ENCODE measurements at regions not wholly inside any gene's neighbourhood (a gene's known extent, or its start where the extent isn't known, plus 50 kb on each side); places are given as distances from the start of the nearest gene placed in this dataset.
A peak's percentile ranks its signal among the peaks of the same experiment; 100 is the strongest.

DNA sequence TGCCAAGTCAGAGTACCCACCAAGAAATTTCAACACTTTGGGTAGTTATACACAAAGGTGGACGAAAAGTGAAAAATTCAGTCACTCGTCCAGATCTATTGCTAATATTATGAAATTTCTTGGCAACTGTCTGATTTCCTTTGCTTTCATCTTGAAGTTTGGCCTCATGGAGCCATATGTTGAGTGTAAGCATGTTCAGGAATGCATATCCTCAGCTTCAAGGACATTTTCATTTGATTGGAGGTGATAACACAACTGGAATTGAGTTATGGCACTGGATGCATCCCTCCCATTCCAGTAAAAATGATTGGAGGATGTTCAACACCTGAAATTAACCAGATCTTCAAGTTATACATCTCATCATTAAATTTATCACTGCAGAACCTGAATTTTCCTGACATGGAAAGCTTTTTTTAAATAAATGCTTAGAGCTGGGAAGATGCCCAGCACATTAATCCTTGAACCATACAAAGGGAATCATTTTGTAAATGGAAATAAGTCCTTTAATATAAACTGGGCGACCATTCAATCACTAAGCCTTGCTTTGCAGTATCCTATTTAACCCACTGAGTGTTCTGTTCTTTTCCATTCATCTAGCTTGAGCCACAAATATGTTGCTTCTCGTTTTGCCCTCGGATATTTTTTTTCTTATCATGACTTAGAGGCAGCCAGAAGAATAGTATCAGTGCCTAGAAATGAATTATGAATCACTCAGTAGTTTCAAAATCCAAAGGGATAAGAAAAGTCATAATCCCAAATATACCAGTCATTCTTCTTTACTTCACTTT is 273.7 kb upstream of the PIK3R1 start:
- ATAC-seq, result peak; percentile 62
- TF ChIP-seq ISL1 (CRISPR knock-in tag; IDR thresholded peaks at IDR 0.05) (peak; percentile 30), BACH2 (CRISPR knock-in tag; IDR thresholded peaks at IDR 0.05; ENCODE audit: borderline replicate concordance) (no peak), OSR1 (CRISPR knock-in tag; IDR thresholded peaks at IDR 0.05) (no peak), ZNF70 (CRISPR knock-in tag; IDR thresholded peaks at IDR 0.05) (no peak), ZNF8 (CRISPR knock-in tag; IDR thresholded peaks at IDR 0.05) (no peak)

DNA sequence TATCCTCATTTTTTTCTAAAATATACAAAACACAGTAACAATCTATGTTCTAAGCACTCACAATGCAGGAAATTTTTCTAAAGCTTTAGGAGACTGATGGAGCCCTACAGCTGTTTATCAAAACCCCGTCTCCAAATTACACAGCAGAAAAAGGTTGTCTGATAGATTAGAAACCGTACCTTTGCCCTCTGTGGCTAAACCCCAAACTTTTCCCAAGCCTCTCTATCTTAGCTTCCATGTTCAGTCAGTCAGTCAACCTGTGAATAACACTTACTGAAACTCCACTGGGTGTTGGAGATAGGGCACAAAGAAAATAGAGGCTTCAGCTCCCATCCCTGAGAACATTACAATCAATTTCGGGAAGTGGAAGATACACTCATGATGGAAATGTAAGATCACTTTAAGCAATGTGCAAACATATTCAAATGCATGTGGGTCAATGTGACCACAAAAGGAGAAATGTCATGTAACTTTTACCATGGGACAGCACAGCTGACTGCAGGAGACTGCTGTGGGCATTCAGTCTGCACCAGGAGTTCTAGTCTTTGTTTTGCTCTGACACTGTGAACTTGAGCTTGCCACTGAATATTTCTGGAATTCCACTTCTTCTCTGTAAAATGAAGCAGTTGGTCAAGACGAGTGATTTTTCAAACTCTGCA is 279.5 kb upstream of the PIK3R1 start:
- TF ChIP-seq, protein P1, sequence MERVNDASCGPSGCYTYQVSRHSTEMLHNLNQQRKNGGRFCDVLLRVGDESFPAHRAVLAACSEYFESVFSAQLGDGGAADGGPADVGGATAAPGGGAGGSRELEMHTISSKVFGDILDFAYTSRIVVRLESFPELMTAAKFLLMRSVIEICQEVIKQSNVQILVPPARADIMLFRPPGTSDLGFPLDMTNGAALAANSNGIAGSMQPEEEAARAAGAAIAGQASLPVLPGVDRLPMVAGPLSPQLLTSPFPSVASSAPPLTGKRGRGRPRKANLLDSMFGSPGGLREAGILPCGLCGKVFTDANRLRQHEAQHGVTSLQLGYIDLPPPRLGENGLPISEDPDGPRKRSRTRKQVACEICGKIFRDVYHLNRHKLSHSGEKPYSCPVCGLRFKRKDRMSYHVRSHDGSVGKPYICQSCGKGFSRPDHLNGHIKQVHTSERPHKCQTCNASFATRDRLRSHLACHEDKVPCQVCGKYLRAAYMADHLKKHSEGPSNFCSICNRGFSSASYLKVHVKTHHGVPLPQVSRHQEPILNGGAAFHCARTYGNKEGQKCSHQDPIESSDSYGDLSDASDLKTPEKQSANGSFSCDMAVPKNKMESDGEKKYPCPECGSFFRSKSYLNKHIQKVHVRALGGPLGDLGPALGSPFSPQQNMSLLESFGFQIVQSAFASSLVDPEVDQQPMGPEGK (CRISPR knock-in tag; IDR thresholded peaks at IDR 0.05; ENCODE audit: borderline replicate concordance), result no peak
- TF ChIP-seq SNAI2 (CRISPR knock-in tag; IDR thresholded peaks at IDR 0.05), result no peak
- no peak for TF ChIP-seq ZNF70 (CRISPR knock-in tag; IDR thresholded peaks at IDR 0.05)
- no peak for TF ChIP-seq BACH2 (CRISPR knock-in tag; IDR thresholded peaks at IDR 0.05; ENCODE audit: borderline replicate concordance)
- TF ChIP-seq, protein P2, sequence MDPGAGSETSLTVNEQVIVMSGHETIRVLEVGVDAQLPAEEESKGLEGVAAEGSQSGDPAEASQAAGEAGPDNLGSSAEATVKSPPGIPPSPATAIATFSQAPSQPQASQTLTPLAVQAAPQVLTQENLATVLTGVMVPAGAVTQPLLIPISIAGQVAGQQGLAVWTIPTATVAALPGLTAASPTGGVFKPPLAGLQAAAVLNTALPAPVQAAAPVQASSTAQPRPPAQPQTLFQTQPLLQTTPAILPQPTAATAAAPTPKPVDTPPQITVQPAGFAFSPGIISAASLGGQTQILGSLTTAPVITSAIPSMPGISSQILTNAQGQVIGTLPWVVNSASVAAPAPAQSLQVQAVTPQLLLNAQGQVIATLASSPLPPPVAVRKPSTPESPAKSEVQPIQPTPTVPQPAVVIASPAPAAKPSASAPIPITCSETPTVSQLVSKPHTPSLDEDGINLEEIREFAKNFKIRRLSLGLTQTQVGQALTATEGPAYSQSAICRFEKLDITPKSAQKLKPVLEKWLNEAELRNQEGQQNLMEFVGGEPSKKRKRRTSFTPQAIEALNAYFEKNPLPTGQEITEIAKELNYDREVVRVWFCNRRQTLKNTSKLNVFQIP (CRISPR knock-in tag; IDR thresholded peaks at IDR 0.05; ENCODE audit: borderline replicate concordance, low read depth), result no peak
- no peak for TF ChIP-seq ZNF8 (CRISPR knock-in tag; IDR thresholded peaks at IDR 0.05)
- TF ChIP-seq OSR1 (CRISPR knock-in tag; IDR thresholded peaks at IDR 0.05), result no peak
- no peak for TF ChIP-seq ISL1 (CRISPR knock-in tag; IDR thresholded peaks at IDR 0.05)
- TF ChIP-seq, protein P3, sequence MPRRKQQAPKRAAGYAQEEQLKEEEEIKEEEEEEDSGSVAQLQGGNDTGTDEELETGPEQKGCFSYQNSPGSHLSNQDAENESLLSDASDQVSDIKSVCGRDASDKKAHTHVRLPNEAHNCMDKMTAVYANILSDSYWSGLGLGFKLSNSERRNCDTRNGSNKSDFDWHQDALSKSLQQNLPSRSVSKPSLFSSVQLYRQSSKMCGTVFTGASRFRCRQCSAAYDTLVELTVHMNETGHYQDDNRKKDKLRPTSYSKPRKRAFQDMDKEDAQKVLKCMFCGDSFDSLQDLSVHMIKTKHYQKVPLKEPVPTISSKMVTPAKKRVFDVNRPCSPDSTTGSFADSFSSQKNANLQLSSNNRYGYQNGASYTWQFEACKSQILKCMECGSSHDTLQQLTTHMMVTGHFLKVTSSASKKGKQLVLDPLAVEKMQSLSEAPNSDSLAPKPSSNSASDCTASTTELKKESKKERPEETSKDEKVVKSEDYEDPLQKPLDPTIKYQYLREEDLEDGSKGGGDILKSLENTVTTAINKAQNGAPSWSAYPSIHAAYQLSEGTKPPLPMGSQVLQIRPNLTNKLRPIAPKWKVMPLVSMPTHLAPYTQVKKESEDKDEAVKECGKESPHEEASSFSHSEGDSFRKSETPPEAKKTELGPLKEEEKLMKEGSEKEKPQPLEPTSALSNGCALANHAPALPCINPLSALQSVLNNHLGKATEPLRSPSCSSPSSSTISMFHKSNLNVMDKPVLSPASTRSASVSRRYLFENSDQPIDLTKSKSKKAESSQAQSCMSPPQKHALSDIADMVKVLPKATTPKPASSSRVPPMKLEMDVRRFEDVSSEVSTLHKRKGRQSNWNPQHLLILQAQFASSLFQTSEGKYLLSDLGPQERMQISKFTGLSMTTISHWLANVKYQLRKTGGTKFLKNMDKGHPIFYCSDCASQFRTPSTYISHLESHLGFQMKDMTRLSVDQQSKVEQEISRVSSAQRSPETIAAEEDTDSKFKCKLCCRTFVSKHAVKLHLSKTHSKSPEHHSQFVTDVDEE (CRISPR knock-in tag; IDR thresholded peaks at IDR 0.05), result no peak
- TF ChIP-seq PPARA (CRISPR knock-in tag; IDR thresholded peaks at IDR 0.05; ENCODE audit: borderline replicate concordance), result no peak
- no peak for TF ChIP-seq RARB (CRISPR knock-in tag; IDR thresholded peaks at IDR 0.05)
- no peak for TF ChIP-seq ESRRG (CRISPR knock-in tag; IDR thresholded peaks at IDR 0.05)
- no peak for TF ChIP-seq CSDC2 (CRISPR knock-in tag; IDR thresholded peaks at IDR 0.05)
- TF ChIP-seq ZFP3 (CRISPR knock-in tag; IDR thresholded peaks at IDR 0.05), result no peak
- no peak for ATAC-seq

DNA sequence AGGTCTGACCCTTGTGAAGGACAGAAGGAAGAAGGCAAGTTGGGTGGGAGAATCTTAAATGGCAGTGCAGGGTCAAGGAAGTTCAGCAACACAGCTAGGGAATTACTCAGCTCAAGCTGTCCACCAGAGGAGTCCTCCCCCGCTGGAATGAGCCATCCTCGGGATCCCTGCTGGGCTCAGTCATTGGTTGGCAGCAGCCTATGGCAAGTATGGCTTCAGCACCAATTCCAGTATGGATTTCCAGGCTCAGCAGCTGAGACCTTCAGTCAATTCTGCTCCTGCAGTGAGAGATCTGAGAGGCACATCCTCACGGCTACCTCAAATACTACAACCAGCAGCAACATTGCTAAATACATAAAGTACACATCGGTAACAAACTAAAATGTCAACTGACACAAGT is 280.6 kb upstream of the PIK3R1 start:
- TF ChIP-seq, protein P1 (CRISPR knock-in tag; IDR thresholded peaks at IDR 0.05; ENCODE audit: borderline replicate concordance), result no peak
- TF ChIP-seq ARNTL (CRISPR knock-in tag; IDR thresholded peaks at IDR 0.05; ENCODE audit: borderline replicate concordance, low read depth) (no peak), RARB (CRISPR knock-in tag; IDR thresholded peaks at IDR 0.05) (no peak), ZC3H10 (CRISPR knock-in tag; IDR thresholded peaks at IDR 0.05) (no peak), TOX (CRISPR knock-in tag; IDR thresholded peaks at IDR 0.05; ENCODE audit: borderline replicate concordance) (no peak), ZFP30 (CRISPR knock-in tag; IDR thresholded peaks at IDR 0.05) (no peak), ZNF8 (CRISPR knock-in tag; IDR thresholded peaks at IDR 0.05) (no peak), ISL1 (CRISPR knock-in tag; IDR thresholded peaks at IDR 0.05) (no peak), SNAI2 (CRISPR knock-in tag; IDR thresholded peaks at IDR 0.05) (no peak), PPARA (CRISPR knock-in tag; IDR thresholded peaks at IDR 0.05; ENCODE audit: borderline replicate concordance) (no peak), CSDC2 (CRISPR knock-in tag; IDR thresholded peaks at IDR 0.05) (no peak), ESRRG (CRISPR knock-in tag; IDR thresholded peaks at IDR 0.05) (no peak), TCF4 (CRISPR knock-in tag; IDR thresholded peaks at IDR 0.05; ENCODE audit: borderline replicate concordance) (no peak), BACH2 (CRISPR knock-in tag; IDR thresholded peaks at IDR 0.05; ENCODE audit: borderline replicate concordance) (no peak), GLIS3 (CRISPR knock-in tag; IDR thresholded peaks at IDR 0.05) (no peak), OSR1 (CRISPR knock-in tag; IDR thresholded peaks at IDR 0.05) (no peak), ZFP3 (CRISPR knock-in tag; IDR thresholded peaks at IDR 0.05) (no peak)
- ATAC-seq, result no peak

Measured in SK-N-SH treated with all-trans-retinoic acid at 6 μM for 48 hours (cell line).